ENCODE measurements at regions not wholly inside any gene's neighbourhood (a gene's known extent, or its start where the extent isn't known, plus 50 kb on each side); places are given as distances from the start of the nearest gene placed in this dataset.

GRCh38 chr9:7402334-7403027, 397.1 kb downstream of the DMAC1 start:
- no peak overlapping the region for H3K4me3 ChIP-seq (ENCODE audit: low read depth, low read length)
- no peaks in the 10 kb centered on the region for H3K9me3 ChIP-seq (ENCODE audit: control insufficient read depth, insufficient read depth, low read depth, low read length)
- H3K36me3 ChIP-seq (ENCODE audit: control insufficient read depth in 2 of 2, insufficient read depth in 1 of 2, low read length in 2 of 2) = no peaks in the 10 kb centered on the region
- no peak overlapping the region for H3K27ac ChIP-seq (ENCODE audit: extremely low read depth, low read depth, low read length)
- no peaks in the 10 kb centered on the region for H3K4me1 ChIP-seq (ENCODE audit: control insufficient read depth, insufficient read depth, low read length)
- POLR2A ChIA-PET = interaction anchor here (0.7 kb wide), 1 partner anchor 136 kb away, joined by 3 read pairs; no protein-coding TSS in a partner anchor
- peak; percentile 60 for TF ChIP-seq ZBTB44 (tag by site-specific recombination; IDR thresholded peaks at IDR 0.05)
- 0 out of 2 replicates have a peak, but pooled peaks have one; percentile 4 for TF ChIP-seq CTCF (tag by site-specific recombination; IDR thresholded peaks at IDR 0.05)
- no peak for TF ChIP-seq ZNF501 (tag by site-specific recombination; IDR thresholded peaks at IDR 0.05)
- CTCF ChIA-PET = interaction anchor here (0.5 to 1.5 kb wide), 28 partner anchors 10 to 1601 kb away, joined by 3 to 9 read pairs (median 4); no protein-coding TSS in a partner anchor

- no peak for TF ChIP-seq ZNF530 (tag by site-specific recombination; IDR thresholded peaks at IDR 0.05; ENCODE audit: low read depth)
- no peak for TF ChIP-seq ZNF626 (tag by site-specific recombination; IDR thresholded peaks at IDR 0.05)
- no peak for TF ChIP-seq OSR2 (tag by site-specific recombination; IDR thresholded peaks at IDR 0.05)
- no peak for TF ChIP-seq ZIC2 (tag by site-specific recombination; IDR thresholded peaks at IDR 0.05)
- TF ChIP-seq ZNF23 (tag by site-specific recombination; IDR thresholded peaks at IDR 0.05; ENCODE audit: borderline replicate concordance) = no peak
- no peak for TF ChIP-seq ZNF544 (tag by site-specific recombination; IDR thresholded peaks at IDR 0.05)
- TF ChIP-seq ZNF664 (tag by site-specific recombination; IDR thresholded peaks at IDR 0.05) = no peak
- no peak for TF ChIP-seq ZNF610 (tag by site-specific recombination; IDR thresholded peaks at IDR 0.05; ENCODE audit: borderline replicate concordance)
- no peak for TF ChIP-seq ZNF777 (tag by site-specific recombination; IDR thresholded peaks at IDR 0.05; ENCODE audit: borderline replicate concordance)
- TF ChIP-seq ZBTB11 (tag by site-specific recombination; conservative IDR thresholded peaks at IDR 0.05; ENCODE audit: low read depth) = no peak
- no peak for TF ChIP-seq ZNF639 (tag by site-specific recombination; IDR thresholded peaks at IDR 0.05)
- no peaks in the 10 kb centered on the region for H3K4me1 ChIP-seq (ENCODE audit: control insufficient read depth, insufficient read depth, low read length)
- H3K4me3 ChIP-seq (ENCODE audit: low read depth, low read length) = no peak overlapping the region
- H3K27ac ChIP-seq (ENCODE audit: extremely low read depth, low read depth, low read length) = no peak overlapping the region
- POLR2A ChIA-PET = no interaction called here
- no peaks in the 10 kb centered on the region for H3K9me3 ChIP-seq (ENCODE audit: control insufficient read depth, insufficient read depth, low read depth, low read length)
- CTCF ChIA-PET = interaction anchor here (0.6 to 1.5 kb wide), 6 partner anchors 9 to 166 kb away, joined by 4 to 5 read pairs (median 4); no protein-coding TSS in a partner anchor
- H3K36me3 ChIP-seq (ENCODE audit: control insufficient read depth in 2 of 2, insufficient read depth in 1 of 2, low read length in 2 of 2) = no peaks in the 10 kb centered on the region
These were observed 398.5 kb downstream of the DMAC1 start for GRCh38 chr9:7401116-7401515.

All from HEK293 (cell line).